22Rv1 (cell line): ENCODE measurements at regions not wholly inside any gene's neighbourhood (a gene's known extent, or its start where the extent isn't known, plus 50 kb on each side); places are given as distances from the start of the nearest gene placed in this dataset.

Source experiments
- ZFX ChIP-seq: fragments of 450-650 bp; IDR thresholded peaks from 2 replicates; pipeline ENCODE4 v1.6.1; 2017; ENCODE audit warnings: antibody characterized with exemption, borderline replicate concordance
- TF ChIP-seq, protein P1 (sequence below): fragments of 450-650 bp; IDR thresholded peaks from 2 replicates; pipeline ENCODE4 v1.5.1; 2017; ENCODE audit warnings: mild to moderate bottlenecking

DNA sequence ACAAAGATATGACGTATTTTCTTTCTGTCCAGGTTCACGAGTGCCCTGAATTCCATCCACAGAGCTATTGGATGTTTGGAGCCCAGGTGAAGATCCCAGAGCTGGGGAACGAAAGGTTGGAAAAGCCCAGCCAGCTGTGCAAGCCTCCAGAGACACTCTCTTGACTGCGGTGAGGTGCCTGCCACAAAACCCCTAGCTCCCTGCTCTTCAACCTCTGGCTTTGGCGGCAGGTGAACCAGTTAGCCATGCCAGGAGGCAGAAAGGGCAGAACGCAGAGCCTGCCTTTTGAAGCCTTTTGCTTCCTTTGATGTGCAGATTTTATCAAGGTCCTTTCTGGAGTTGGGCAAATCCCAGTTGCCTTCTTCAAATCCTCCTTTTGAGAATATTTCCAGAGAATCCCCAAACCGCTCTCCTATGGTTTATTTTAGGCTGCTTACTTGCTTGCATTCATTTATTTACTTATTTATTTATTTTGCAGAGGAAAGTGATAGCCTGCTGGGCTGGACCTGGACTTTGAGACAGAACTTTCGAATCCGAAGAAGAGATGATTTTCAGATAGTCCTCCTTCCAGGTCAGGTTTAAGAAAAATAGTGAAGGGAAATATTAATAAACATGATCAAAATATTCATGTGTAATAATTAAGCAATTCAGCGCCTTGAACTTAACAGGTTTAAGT lies 411.2 kb upstream of the TBX3 start:
- TF ChIP-seq, protein P1, sequence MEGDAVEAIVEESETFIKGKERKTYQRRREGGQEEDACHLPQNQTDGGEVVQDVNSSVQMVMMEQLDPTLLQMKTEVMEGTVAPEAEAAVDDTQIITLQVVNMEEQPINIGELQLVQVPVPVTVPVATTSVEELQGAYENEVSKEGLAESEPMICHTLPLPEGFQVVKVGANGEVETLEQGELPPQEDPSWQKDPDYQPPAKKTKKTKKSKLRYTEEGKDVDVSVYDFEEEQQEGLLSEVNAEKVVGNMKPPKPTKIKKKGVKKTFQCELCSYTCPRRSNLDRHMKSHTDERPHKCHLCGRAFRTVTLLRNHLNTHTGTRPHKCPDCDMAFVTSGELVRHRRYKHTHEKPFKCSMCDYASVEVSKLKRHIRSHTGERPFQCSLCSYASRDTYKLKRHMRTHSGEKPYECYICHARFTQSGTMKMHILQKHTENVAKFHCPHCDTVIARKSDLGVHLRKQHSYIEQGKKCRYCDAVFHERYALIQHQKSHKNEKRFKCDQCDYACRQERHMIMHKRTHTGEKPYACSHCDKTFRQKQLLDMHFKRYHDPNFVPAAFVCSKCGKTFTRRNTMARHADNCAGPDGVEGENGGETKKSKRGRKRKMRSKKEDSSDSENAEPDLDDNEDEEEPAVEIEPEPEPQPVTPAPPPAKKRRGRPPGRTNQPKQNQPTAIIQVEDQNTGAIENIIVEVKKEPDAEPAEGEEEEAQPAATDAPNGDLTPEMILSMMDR: no peak
- no peak for TF ChIP-seq ZFX
